ENCODE measurements at regions not wholly inside any gene's neighbourhood (a gene's known extent, or its start where the extent isn't known, plus 50 kb on each side); places are given as distances from the start of the nearest gene placed in this dataset.

DNA sequence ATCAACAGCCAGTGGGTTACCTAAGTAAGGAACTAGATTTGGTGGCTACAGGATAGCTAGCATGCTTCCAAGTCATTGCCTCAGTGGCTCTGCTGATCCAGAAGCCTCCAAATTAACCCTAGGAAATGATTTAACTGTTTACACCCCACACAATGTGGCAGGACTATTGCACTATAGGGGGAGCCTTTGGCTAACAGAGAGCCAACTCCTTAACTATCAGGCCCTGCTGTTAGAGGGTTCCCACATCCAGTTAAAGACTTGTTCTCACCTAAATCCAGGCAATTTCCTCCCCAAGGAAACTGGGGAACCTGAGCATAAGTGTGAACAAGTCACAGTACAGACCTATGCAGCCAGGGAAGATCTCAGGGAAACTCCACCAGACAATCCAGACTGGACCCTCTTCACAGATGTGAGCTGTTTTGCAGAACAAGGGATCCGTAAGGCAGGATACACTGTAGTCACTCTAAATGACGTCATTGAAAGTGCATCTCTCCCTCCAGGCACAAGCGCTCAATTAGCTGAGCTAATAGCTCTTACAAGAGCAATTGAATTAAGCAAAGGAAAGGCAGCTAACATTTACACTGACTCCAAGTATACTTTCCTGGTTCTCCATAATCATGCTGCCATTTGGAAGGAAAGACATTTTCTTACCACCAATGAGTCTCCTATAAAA is 185.3 kb upstream of the SPOCK3 start:
- TF ChIP-seq, protein P1, sequence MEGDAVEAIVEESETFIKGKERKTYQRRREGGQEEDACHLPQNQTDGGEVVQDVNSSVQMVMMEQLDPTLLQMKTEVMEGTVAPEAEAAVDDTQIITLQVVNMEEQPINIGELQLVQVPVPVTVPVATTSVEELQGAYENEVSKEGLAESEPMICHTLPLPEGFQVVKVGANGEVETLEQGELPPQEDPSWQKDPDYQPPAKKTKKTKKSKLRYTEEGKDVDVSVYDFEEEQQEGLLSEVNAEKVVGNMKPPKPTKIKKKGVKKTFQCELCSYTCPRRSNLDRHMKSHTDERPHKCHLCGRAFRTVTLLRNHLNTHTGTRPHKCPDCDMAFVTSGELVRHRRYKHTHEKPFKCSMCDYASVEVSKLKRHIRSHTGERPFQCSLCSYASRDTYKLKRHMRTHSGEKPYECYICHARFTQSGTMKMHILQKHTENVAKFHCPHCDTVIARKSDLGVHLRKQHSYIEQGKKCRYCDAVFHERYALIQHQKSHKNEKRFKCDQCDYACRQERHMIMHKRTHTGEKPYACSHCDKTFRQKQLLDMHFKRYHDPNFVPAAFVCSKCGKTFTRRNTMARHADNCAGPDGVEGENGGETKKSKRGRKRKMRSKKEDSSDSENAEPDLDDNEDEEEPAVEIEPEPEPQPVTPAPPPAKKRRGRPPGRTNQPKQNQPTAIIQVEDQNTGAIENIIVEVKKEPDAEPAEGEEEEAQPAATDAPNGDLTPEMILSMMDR (IDR thresholded peaks at IDR 0.05; ENCODE audit: low read depth, low read length), result peak; percentile 31
- H3K4me1 ChIP-seq, result peaks cover 16% of the 10 kb centered on the region
- H3K9me3 ChIP-seq, result no peaks in the 10 kb centered on the region
- no peak overlapping the region for H3K4me3 ChIP-seq (ENCODE audit: low read depth, low read length)
- H3K36me3 ChIP-seq, result no peaks in the 10 kb centered on the region
- DNase-seq, result peak; percentile 79
- no peaks in the 10 kb centered on the region for H3K27me3 ChIP-seq

DNA sequence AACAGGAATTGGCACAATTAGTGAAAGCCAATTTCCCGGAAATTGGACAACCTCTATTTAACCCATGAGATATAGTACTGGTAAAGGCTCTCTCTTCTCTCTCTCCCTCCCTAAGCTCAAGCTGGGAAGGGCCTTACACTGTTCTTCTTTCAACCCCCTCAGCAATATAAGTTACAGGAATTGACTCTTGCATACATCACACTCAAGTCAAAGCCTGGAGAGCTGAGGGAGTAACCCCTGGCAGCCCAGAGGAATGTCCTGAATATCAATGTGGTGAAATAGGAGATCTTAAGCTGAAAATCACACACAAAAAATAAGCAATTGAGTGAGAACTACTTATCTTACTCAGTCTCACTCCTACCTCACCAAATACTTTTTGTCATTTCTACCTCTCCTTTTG is 186.9 kb upstream of the SPOCK3 start:
- no peaks in the 10 kb centered on the region for H3K9me3 ChIP-seq
- no peak for DNase-seq

DNA sequence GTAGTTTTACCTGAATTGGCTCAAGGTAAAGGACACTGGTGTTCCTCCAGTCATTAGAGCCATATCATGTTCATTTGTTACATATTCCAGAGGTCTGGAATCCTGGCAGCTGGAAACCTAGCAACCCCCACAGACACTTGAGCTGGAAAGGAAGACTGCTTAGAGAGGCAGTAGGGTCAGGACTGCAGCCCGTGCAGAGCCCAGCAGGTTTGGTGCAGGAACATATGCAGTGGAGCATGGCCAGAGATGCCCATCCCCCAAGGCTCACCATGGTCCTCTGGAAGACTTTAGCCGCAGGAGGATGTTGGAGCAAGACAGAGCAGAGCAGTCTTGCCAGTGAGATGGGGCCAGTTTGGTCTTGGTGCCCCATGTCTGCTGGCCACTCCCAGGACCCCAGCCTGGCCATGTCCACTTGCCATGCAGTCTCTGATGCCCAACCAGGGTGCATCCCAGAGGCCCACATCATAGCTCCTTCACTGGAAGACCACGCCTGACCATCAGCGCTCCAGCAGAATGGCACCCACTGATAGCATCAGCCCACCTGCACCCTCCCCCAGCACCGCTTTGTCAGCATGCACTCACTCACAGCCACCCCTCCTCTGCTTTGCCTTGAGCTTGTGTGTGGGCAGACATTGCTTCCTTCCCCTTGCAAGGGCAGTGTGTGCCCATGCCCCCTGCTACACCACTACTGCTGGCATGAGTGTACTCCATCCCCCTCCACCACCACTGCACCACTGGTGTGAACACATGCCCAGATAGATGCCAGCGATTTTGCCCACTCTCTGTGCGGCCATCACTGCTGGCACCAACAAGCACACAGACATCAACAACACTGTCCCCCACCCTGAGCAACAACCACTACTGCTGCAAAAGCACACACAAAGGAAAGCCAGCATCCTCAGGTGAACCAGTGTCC is 190.3 kb upstream of the SPOCK3 start:
- Histone ChIP-seq H3K27me3 (no peaks in the 10 kb centered on the region), H3K9me3 (no peaks in the 10 kb centered on the region), H3K36me3 (no peaks in the 10 kb centered on the region), H3K4me3 (ENCODE audit: low read depth, low read length) (no peak overlapping the region), H3K4me1 (peaks cover 8% of the 10 kb centered on the region)
- TF ChIP-seq, protein P1 (IDR thresholded peaks at IDR 0.05; ENCODE audit: low read depth, low read length), result no peak
- DNase-seq, result no peak

More for the DNA sequence above, 186.9 kb upstream of the SPOCK3 start:
- TF ChIP-seq, protein P1 (IDR thresholded peaks at IDR 0.05; ENCODE audit: low read depth, low read length), result no peak
- Histone ChIP-seq H3K4me3 (ENCODE audit: low read depth, low read length) (no peak overlapping the region), H3K36me3 (no peaks in the 10 kb centered on the region), H3K4me1 (peaks cover 16% of the 10 kb centered on the region), H3K27me3 (no peaks in the 10 kb centered on the region)

DNA sequence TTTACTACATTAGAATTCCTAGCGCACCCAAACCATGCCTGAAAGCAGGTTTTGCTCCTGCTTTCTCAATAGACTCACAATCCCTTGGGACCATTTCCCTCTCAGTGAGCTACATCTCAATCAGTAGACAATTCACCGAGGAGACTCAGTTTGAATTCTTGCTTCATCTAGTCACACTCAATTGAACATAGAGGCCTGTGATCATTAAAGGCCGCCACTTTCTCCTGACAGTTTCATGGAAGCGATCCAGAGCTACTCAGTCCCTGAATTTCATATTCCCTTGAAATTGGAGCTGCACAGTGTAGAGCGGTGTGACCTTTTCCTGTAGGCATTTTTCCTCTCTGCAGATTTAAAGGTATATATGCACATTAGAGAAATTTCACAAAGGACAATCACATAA is 193.9 kb upstream of the SPOCK3 start:
- Histone ChIP-seq H3K9me3 (no peaks in the 10 kb centered on the region), H3K36me3 (no peaks in the 10 kb centered on the region), H3K4me1 (no peaks in the 10 kb centered on the region; the same call in 1 of the 2 replicates), H3K27me3 (no peaks in the 10 kb centered on the region), H3K4me3 (ENCODE audit: low read depth, low read length) (no peak overlapping the region)
- peak; percentile 51 for DNase-seq
- TF ChIP-seq, protein P1 (IDR thresholded peaks at IDR 0.05; ENCODE audit: low read depth, low read length), result no peak

DNA sequence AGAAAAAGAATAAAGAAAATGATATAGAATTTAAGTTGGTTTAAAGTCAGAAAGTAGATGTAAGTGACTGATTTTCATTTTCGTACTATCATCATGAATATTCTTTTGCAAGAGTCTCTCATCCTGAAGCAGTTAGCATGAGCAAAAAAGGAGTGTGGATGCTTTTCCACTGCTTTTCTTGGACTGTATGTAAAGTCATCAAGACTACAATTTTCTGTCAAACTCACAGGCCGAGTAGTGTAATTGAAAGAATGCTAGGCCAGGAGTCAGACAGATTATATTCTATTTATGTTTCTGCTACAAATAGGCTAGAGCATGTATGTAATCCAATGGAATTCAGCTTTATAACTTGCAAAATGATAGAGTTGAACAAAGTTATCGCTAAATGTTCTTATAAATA is 197.1 kb upstream of the SPOCK3 start:
- H3K27me3 ChIP-seq, result no peaks in the 10 kb centered on the region
- H3K9me3 ChIP-seq, result no peaks in the 10 kb centered on the region
- DNase-seq, result no peak
- H3K36me3 ChIP-seq, result no peaks in the 10 kb centered on the region
- H3K4me3 ChIP-seq (ENCODE audit: low read depth, low read length), result no peak overlapping the region
- TF ChIP-seq, protein P1 (IDR thresholded peaks at IDR 0.05; ENCODE audit: low read depth, low read length), result no peak
- no peaks in the 10 kb centered on the region; the same call in 1 of the 2 replicates for H3K4me1 ChIP-seq

DNA sequence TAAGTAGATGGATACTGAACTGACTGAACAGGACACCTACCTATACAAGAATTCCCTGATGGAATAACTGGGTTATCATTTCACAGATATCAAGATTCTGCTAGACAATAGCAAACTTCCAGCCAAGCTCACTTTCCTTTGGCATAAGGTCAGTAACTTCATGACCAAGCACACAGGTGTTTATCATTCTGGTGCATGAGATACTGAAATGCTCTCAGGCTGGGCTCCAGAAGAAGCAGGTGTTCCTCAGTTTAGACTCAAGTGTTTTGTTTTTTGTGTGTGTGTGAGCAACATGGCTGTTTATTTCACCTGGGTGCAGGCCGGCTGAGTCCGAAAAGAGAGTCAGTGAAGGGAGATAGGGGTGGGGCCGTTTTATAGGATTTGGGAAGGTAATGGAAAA is 201.5 kb upstream of the SPOCK3 start:
- Histone ChIP-seq H3K9me3 (no peaks in the 10 kb centered on the region), H3K27me3 (no peaks in the 10 kb centered on the region), H3K4me3 (ENCODE audit: low read depth, low read length) (no peak overlapping the region), H3K36me3 (no peaks in the 10 kb centered on the region), H3K4me1 (no peaks in the 10 kb centered on the region)
- TF ChIP-seq, protein P1 (IDR thresholded peaks at IDR 0.05; ENCODE audit: low read depth, low read length), result no peak
- no peak for DNase-seq

Measured in BE2C (cell line).